ENCODE measurements at regions not wholly inside any gene's neighbourhood (a gene's known extent, or its start where the extent isn't known, plus 50 kb on each side); places are given as distances from the start of the nearest gene placed in this dataset.

DNA sequence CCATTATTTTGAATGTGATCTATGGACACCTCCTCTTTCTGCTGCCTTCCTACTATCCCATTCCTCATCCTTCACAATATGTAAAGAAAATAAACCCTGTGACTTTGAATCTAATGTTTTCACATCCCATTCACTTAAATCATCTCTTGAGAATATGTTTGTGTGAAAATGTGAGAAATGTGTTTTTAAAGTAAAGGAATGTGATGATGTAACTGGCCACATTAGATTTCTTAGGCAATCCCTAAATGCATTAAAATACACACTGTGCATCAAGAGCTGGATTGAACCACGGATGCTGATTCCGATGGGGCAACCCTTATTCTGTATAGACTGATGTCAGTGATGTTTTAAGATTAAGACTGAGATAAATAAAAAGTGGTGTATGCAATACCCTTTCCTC is 558.9 kb upstream of the TENM3 start:
- TF ChIP-seq CTCF (IDR thresholded peaks at IDR 0.05 in 8 of 11, conservative IDR thresholded peaks at IDR 0.05 in 3 of 11) = no peak
- no peak for TF ChIP-seq POLR2A (IDR thresholded peaks at IDR 0.05)
- no peak for TF ChIP-seq POLR2AphosphoS5 (IDR thresholded peaks at IDR 0.05)
